ENCODE measurements at regions not wholly inside any gene's neighbourhood (a gene's known extent, or its start where the extent isn't known, plus 50 kb on each side); places are given as distances from the start of the nearest gene placed in this dataset.

DNA sequence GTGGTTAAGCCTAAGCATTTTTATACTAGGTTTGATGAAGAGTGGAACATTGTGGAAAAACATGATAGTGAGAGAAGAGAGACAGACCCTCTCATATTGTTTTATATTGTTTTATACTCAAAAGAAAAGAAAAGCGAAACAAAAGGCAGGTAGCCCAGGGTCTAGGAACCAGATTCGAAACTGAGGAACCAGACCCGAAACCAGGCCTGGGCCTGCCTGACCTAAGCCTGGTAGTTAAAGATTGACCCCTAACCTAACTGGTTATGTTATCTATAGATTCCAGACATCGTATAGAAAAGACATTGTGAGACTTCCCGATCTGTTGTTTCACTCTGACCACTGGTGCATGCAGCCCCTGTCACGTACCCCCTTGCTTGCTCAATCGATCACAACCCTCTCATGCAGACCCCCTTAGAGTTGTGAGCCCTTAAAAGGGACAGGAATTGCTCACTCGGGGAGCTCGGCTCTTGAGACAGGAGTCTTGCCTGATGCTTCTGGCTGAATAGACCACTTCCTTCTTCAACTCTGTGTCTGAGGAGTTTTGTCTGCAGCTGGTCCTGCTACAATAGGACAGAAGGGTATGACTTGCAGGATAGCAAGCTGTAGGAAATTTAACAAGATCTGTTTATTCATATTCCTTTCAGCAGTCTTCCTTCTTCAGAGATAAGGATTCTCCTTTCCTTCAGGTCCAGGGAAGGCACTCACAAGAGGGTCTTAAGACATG, 147.1 kb upstream of the PLEKHA5 start:
- Histone ChIP-seq H3K27me3 (no peaks in the 10 kb centered on the region), H3K79me2 (no peaks in the 10 kb centered on the region), H4K20me1 (ENCODE audit: insufficient read depth, poor library complexity, severe bottlenecking) (no peaks in the 10 kb centered on the region), H3K9me3 (ENCODE audit: low read depth) (no peaks in the 10 kb centered on the region), H3K4me3 (no peak overlapping the region), H3K4me2 (no peak overlapping the region), H3K27ac (no peak overlapping the region), H2AFZ (no peak overlapping the region), H3K36me3 (replicated peaks; ENCODE audit: insufficient read depth, low read depth) (no peaks in the 10 kb centered on the region), H3K4me1 (ENCODE audit: insufficient read depth) (no peaks in the 10 kb centered on the region), H3K9me2 (replicated peaks; ENCODE audit: insufficient read depth) (no peaks in the 10 kb centered on the region)
- no peak for DNase-seq (ENCODE audit: low spot score)
- WGBS (ENCODE audit: low lambda C conversion rate, missing lambda C conversion rate): 85% methylated on average over 9 of the region's 9 CpGs
- TF ChIP-seq, protein P1, sequence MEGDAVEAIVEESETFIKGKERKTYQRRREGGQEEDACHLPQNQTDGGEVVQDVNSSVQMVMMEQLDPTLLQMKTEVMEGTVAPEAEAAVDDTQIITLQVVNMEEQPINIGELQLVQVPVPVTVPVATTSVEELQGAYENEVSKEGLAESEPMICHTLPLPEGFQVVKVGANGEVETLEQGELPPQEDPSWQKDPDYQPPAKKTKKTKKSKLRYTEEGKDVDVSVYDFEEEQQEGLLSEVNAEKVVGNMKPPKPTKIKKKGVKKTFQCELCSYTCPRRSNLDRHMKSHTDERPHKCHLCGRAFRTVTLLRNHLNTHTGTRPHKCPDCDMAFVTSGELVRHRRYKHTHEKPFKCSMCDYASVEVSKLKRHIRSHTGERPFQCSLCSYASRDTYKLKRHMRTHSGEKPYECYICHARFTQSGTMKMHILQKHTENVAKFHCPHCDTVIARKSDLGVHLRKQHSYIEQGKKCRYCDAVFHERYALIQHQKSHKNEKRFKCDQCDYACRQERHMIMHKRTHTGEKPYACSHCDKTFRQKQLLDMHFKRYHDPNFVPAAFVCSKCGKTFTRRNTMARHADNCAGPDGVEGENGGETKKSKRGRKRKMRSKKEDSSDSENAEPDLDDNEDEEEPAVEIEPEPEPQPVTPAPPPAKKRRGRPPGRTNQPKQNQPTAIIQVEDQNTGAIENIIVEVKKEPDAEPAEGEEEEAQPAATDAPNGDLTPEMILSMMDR (IDR thresholded peaks at IDR 0.05; ENCODE audit: poor library complexity): no peak
- no peak for TF ChIP-seq EZH2phosphoT487 (IDR thresholded peaks at IDR 0.05; ENCODE audit: low read depth, severe bottlenecking, unreplicated experiment)
- TF ChIP-seq EZH2 (IDR thresholded peaks at IDR 0.05; ENCODE audit: borderline replicate concordance): no peak

DNA sequence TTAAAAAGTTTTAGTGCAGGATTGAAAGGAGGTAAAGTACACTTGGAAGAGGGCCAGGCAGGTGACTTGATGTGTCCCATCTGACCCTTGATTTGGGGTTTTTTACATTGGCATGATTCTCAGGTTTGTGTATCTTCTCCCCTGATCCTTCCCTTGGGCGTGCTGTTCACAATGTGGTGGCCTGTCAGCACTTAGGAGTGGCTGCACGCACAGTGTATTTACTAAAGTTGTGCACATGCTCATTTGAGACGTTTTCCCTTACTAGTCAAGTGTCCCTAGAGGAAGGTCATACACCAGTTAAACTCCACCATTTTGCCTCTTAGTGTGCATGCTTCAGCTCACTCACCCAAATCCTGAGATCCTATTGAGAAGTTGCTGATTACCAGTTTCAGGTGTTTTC, 145.7 kb upstream of the PLEKHA5 start:
- TF ChIP-seq EZH2 (IDR thresholded peaks at IDR 0.05; ENCODE audit: borderline replicate concordance) (no peak), EZH2phosphoT487 (IDR thresholded peaks at IDR 0.05; ENCODE audit: low read depth, severe bottlenecking, unreplicated experiment) (no peak)
- TF ChIP-seq, protein P1 (IDR thresholded peaks at IDR 0.05; ENCODE audit: poor library complexity): no peak
- no peaks in the 10 kb centered on the region for H3K27me3 ChIP-seq
- WGBS (ENCODE audit: low lambda C conversion rate, missing lambda C conversion rate): 92% methylated on average over 3 of the region's 3 CpGs

DNA sequence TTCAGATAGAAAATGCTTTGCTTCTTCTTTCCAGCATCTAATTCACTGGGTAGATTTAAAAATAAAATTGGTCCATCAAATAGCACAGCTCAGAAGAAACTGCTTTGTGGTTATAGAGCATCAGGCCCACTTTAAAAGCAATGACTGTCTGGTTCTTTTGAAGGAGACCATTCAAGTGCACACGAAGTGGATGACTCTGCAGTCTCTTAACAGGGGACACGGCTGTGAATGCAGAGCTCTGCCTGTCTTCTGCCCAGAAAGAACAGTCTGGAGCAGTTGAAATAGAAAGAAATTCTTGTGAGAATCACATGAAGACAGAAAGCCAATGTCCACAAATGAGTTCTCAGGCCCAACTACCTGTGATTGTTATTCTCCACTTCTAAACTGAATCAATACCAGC, 138.7 kb upstream of the PLEKHA5 start:
- H4K20me1 ChIP-seq (ENCODE audit: insufficient read depth, poor library complexity, severe bottlenecking): no peaks in the 10 kb centered on the region
- 46% methylated on average over 2 of the region's 2 CpGs for WGBS (ENCODE audit: low lambda C conversion rate, missing lambda C conversion rate)
- H3K4me2 ChIP-seq: no peak overlapping the region
- TF ChIP-seq, protein P1 (IDR thresholded peaks at IDR 0.05; ENCODE audit: poor library complexity): no peak
- TF ChIP-seq EZH2 (IDR thresholded peaks at IDR 0.05; ENCODE audit: borderline replicate concordance) (no peak), EZH2phosphoT487 (IDR thresholded peaks at IDR 0.05; ENCODE audit: low read depth, severe bottlenecking, unreplicated experiment) (no peak)
- no peaks in the 10 kb centered on the region for H3K36me3 ChIP-seq (replicated peaks; ENCODE audit: insufficient read depth, low read depth)
- no peak overlapping the region for H3K27ac ChIP-seq
- peak overlapping the region; percentile 3 for H2AFZ ChIP-seq
- no peaks in the 10 kb centered on the region for H3K79me2 ChIP-seq
- DNase-seq (ENCODE audit: low spot score): no peak
- no peaks in the 10 kb centered on the region for H3K9me3 ChIP-seq (ENCODE audit: low read depth)
- H3K9me2 ChIP-seq (replicated peaks; ENCODE audit: insufficient read depth): no peaks in the 10 kb centered on the region
- no peaks in the 10 kb centered on the region for H3K4me1 ChIP-seq (ENCODE audit: insufficient read depth)
- H3K4me3 ChIP-seq: no peak overlapping the region
- no peaks in the 10 kb centered on the region for H3K27me3 ChIP-seq

More for the DNA sequence above, 145.7 kb upstream of the PLEKHA5 start:
- H3K4me3 ChIP-seq: no peak overlapping the region
- no peak for DNase-seq (ENCODE audit: low spot score)
- H3K9me3 ChIP-seq (ENCODE audit: low read depth): no peaks in the 10 kb centered on the region
- no peaks in the 10 kb centered on the region for H4K20me1 ChIP-seq (ENCODE audit: insufficient read depth, poor library complexity, severe bottlenecking)
- no peaks in the 10 kb centered on the region for H3K79me2 ChIP-seq
- no peak overlapping the region for H2AFZ ChIP-seq
- no peak overlapping the region for H3K27ac ChIP-seq
- no peaks in the 10 kb centered on the region for H3K36me3 ChIP-seq (replicated peaks; ENCODE audit: insufficient read depth, low read depth)
- no peak overlapping the region for H3K4me2 ChIP-seq
- H3K4me1 ChIP-seq (ENCODE audit: insufficient read depth): no peaks in the 10 kb centered on the region
- H3K9me2 ChIP-seq (replicated peaks; ENCODE audit: insufficient read depth): no peaks in the 10 kb centered on the region

All from hepatocyte (in vitro differentiated cells).